Right kidney (tissue), 1 donor: ENCODE measurements at regions not wholly inside any gene's neighbourhood (a gene's known extent, or its start where the extent isn't known, plus 50 kb on each side); places are given as distances from the start of the nearest gene placed in this dataset.
"Not testable (repeated sequence)": the region's sequence is repeated elsewhere in the genome, so short reads cannot be mapped to it uniquely, and the experiment has no call there.

Experiments used
- DNase-seq: peaks from one replicate; pipeline ENCODE4 v3.0.0-alpha.2; 2016

DNA sequence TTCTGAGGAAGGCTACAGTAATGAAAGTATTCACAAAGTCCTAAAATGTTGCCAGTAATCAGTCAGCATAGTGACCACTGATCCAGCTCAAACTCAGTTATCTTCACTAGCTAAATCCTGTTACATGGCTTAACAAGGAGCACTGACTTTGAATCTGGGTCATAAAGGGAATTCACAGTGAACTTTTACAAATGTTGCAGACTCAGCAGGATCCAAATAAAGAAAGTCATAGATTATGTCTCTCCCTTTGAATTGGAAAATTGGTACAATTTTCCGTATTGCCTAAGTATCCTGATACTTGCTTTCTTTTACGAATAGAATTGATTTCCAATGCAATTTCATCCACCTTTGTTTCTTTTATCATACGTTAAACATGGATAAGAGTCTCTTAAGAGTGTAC lies 431.5 kb upstream of the CNTN6 start:
- no peak for DNase-seq

DNA sequence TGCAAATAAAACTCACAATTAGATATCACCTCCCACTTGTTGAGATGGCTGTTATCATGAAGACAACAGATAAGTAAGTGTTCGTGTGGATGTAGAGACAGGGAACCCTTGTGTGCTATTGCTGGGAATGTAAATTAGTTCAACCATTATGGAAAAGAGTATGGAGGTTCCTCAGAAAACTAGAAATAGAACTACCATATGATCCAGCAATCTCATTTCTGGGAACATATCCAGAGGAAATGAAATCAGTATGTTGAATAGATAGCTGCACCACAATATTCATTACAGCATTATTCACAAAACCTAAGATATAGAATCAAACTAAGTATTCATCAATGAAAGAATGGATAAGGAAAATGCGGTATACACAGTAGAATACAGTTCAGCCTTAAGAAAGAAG lies 418.7 kb upstream of the CNTN6 start:
- no peak for DNase-seq

- no peak for DNase-seq
Measured at GRCh38 chr3:675846-676245, 417.0 kb upstream of the CNTN6 start.

GRCh38 chr3:683770-684169 lies 409.1 kb upstream of the CNTN6 start:
- DNase-seq: no peak

GRCh38 chr3:690770-691169 lies 402.1 kb upstream of the CNTN6 start:
- DNase-seq: no peak

DNA sequence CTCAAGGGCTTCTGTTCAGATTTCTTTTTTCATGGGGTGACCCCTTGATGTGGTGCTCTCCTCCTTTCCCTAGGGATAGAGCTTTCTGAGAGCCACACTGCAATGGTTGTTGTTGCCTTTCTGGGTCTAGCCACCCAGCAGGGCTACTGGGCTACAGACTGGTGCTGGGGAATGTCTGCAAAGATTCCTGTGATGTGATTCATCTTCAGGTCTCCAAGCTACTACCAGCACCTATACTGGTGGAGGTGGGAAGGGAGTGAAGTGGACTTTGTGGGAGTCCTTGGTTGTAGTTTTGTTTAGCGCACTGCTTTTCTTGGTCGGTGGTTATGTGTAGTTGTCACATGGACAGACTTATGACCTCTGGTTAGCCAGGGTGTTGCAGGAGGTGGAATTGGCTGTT lies 392.3 kb upstream of the CNTN6 start:
- no peak for DNase-seq

DNA sequence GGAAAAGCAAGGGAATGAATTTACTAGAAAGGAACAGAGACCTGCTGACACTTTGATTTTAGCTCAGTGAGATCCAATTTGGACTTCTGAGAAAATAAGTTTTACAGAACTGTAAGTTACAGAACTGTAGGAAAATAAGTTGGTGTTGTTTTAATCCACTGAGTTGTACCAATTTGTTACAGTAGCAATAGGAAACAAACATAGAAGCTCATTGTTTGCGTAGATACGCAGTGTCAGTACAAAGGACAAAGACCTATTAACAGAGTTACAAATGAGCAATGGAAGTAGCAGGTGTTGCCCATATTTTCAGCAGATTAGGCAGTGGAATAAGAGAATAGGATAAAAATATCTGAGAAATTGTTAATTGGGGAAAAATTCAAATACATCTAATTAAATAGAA lies 385.8 kb upstream of the CNTN6 start:
- DNase-seq: no peak

DNA sequence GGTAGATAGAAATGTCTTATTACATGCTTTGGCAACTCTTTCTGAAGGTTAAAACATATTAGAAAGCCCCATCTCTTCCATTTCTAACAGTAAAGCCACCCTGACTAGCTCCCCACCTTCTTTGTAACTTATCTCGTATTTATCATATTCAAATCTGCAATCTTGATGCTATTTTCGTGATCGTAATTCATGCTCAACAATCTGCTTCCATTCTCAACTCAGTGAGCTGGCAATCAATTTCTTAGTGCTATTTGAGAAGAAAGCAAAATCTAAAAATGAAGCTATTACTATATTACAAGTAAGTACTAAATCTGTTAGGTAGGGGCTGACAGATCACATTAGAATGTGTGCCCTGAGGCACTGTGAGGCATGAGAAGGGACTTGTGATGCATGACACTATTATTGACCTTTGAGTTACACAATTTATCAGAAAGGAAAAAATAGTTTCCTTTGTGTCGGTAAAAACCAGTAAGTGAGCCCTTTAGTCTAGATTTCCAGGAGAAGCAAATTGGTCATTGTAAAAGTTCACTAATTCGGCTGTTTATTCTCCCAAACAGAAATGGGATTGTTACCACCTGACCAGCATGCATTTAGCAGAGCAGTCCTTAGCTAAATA lies 379.7 kb upstream of the CNTN6 start:
- DNase-seq: no peak

DNA sequence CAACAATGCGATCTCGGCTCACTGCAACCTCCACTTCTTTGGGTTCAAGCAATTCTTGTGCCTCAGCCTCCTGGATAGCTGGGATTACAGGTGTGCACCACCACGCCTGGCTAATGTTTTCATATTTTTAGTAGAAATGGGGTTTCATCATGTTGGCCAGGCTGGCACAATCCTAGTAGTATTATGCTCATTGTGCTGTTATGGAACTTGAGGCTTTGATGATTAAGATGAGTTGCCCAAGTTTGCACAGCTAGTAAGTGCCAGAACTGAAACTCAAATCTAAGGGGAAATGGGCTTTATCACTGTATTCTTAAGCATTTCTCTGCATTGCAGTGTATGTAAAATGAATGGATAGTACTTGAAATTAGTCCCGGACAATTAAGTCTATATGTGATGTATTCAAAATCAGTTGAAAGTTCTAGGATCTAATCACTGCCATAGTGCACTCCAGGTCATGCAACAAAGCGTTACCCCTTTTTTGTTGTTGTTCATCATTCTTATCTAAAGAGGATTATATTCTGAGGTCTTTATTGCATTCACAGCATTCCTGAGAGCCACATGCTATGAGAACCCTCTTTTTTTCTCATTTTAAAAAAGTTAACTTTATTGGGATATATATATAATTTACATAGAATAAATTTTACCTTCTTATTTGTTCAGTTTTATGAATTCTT lies 378.7 kb upstream of the CNTN6 start:
- DNase-seq: no peak

GRCh38 chr3:721086-721485 lies 371.7 kb upstream of the CNTN6 start:
- DNase-seq: no peak

GRCh38 chr3:732326-732928 lies 360.4 kb upstream of the CNTN6 start:
- DNase-seq: no peak

DNA sequence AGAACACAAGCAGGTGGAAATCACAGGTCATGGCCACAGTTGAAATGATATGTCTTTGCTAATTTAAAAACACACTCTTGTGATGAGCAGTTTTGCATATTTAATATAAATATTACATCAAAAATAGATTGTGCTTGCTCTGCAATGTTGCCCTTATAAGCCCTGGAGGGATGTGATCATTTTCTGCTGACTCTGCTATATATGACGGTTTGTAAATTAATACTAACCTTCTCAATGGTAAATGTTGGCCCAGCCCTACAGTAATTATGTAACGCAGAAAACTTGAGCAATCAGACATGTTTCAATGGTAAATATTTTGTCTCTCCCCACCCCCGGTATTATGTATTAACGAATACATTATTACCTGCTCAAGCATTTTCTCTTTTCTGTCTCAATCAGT lies 359.5 kb upstream of the CNTN6 start:
- no peak for DNase-seq

- no peak for DNase-seq
Measured at GRCh38 chr3:757711-758110, 335.1 kb upstream of the CNTN6 start.

DNA sequence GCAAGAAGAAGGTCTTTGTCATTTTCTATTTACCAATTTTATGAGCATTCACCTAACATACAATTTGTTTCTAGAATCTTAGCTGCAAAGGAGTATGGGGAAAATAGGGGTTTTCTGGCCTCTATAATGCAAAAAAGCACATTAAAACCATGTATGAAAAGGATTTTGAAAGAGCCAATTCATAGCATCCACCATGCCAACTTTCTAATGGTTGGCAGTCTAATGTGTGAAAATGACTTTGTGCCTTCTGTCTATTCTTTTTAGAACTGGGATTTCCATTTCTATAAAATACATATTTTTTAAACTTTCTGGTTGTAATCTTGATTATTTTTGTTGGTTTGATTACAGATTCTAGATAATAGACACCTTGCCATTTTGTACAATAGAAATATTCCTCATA lies 333.7 kb upstream of the CNTN6 start:
- DNase-seq: no peak

- not testable (repeated sequence) for DNase-seq
Measured at GRCh38 chr3:773433-773832, 319.4 kb upstream of the CNTN6 start.

GRCh38 chr3:775178-775880 lies 317.5 kb upstream of the CNTN6 start:
- DNase-seq: no peak

DNA sequence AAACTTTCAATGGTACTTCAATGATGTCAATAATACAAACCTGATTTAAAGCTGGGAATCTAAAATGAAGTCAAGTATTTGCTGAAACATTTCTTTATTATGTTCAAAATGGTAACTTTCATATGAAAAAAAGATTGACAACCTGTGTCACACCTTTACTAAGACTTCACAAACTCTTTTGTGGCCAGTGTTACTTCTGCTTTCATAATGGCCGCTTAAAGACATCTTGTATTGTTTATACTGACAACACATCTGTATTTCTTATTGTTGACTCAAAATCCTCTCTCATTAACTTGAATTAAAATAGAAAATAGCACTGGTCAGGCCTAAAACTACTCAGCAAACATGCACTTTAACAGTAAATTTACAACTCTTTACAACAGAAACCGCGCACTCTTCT lies 312.3 kb upstream of the CNTN6 start:
- no peak for DNase-seq

GRCh38 chr3:791442-791841 lies 301.4 kb upstream of the CNTN6 start:
- DNase-seq: no peak

- peak; percentile 1 for DNase-seq
Measured at GRCh38 chr3:792630-793029, 300.2 kb upstream of the CNTN6 start.

GRCh38 chr3:804211-804610 lies 288.6 kb upstream of the CNTN6 start:
- no peak for DNase-seq

GRCh38 chr3:805326-805725 lies 287.5 kb upstream of the CNTN6 start:
- DNase-seq: no peak

GRCh38 chr3:806006-806405 lies 286.8 kb upstream of the CNTN6 start:
- no peak for DNase-seq

DNA sequence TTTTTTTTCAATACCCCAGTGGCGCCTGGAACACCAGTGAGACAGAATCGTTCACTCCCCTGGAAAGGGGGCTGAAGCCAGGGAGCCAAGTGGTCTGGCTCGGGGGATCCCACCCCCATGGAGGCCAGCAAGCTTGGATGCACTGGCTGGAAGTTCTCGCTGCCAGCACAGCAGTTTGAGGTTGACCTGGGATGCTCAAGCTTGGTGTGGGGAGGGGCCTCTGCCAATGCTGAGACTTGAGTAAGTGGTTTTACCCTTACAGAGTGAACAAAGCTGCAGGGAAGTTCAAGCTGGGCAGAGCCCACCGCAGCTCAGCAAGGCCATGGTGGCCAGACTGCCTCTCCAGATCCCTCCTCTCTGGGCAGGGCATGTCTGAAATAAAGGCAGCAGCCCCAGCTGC lies 276.2 kb upstream of the CNTN6 start:
- DNase-seq: no peak

DNA sequence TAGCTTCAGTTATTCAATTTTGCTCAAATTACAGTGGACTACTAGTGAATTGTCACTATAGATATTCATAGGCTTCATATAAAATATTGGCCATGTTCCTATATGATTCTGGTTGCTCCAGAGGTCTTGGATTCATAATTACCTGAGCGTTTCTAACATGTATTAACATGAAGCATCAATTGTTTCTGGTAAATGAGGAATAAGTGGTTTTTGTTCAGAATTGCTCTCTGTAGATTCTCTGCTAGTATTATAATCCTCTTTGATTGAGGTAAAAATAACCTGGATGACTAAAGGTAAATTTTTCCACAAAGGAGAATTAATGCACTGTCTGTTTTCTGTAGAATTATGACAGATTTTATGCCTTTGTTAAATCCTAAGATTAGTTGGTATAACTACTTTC lies 258.1 kb upstream of the CNTN6 start:
- DNase-seq: no peak
